M059J (cell line): ENCODE measurements at regions not wholly inside any gene's neighbourhood (a gene's known extent, or its start where the extent isn't known, plus 50 kb on each side); places are given as distances from the start of the nearest gene placed in this dataset.
"Not testable (repeated sequence)": the region's sequence is repeated elsewhere in the genome, so short reads cannot be mapped to it uniquely, and the experiment has no call there.

Source experiments
- DNase-seq: peaks from one replicate; pipeline ENCODE4 v3.0.0-alpha.2; 2012; ENCODE audit warnings: low read depth

- DNase-seq, result not testable (repeated sequence)
Observed at GRCh38 chr16:88266935-88267551, 115.7 kb upstream of the ZNF469 start.

- not testable (repeated sequence) for DNase-seq
Observed at GRCh38 chr16:88268186-88268970, 114.4 kb upstream of the ZNF469 start.

- not testable (repeated sequence) for DNase-seq
Observed at GRCh38 chr16:88270171-88270790, 112.5 kb upstream of the ZNF469 start.

- DNase-seq, result not testable (repeated sequence)
Observed at GRCh38 chr16:88271296-88271695, 111.5 kb upstream of the ZNF469 start.

- DNase-seq, result not testable (repeated sequence)
Observed at GRCh38 chr16:88271776-88272175, 111.0 kb upstream of the ZNF469 start.

GRCh38 chr16:88272437-88272836, 110.3 kb upstream of the ZNF469 start:
- not testable (repeated sequence) for DNase-seq

GRCh38 chr16:88274126-88274750, 108.5 kb upstream of the ZNF469 start:
- DNase-seq, result not testable (repeated sequence)

GRCh38 chr16:88274847-88275246, 107.9 kb upstream of the ZNF469 start:
- no peak for DNase-seq

GRCh38 chr16:88275336-88276122, 107.2 kb upstream of the ZNF469 start:
- DNase-seq, result not testable (repeated sequence)

GRCh38 chr16:88276123-88276588, 106.6 kb upstream of the ZNF469 start:
- DNase-seq, result not testable (repeated sequence)

- no peak for DNase-seq
Observed at GRCh38 chr16:88276591-88276990, 106.2 kb upstream of the ZNF469 start.

- DNase-seq, result no peak
Observed at GRCh38 chr16:88279998-88280397, 102.8 kb upstream of the ZNF469 start.

- no peak for DNase-seq
Observed at GRCh38 chr16:88281858-88282563, 100.7 kb upstream of the ZNF469 start.

GRCh38 chr16:88282564-88283395, 100.0 kb upstream of the ZNF469 start:
- no peak for DNase-seq

- DNase-seq, result no peak
Observed at GRCh38 chr16:88283596-88283995, 99.2 kb upstream of the ZNF469 start.

- DNase-seq, result no peak
Observed at GRCh38 chr16:88284101-88284500, 98.7 kb upstream of the ZNF469 start.

GRCh38 chr16:88284626-88285513, 97.9 kb upstream of the ZNF469 start:
- DNase-seq, result no peak

- DNase-seq, result no peak
Observed at GRCh38 chr16:88285514-88285822, 97.3 kb upstream of the ZNF469 start.

GRCh38 chr16:88286301-88286923, 96.3 kb upstream of the ZNF469 start:
- no peak for DNase-seq
